Tibial nerve (tissue), 3 donors: ENCODE measurements at regions not wholly inside any gene's neighbourhood (a gene's known extent, or its start where the extent isn't known, plus 50 kb on each side); places are given as distances from the start of the nearest gene placed in this dataset.

ENCODE experiments used
- CTCF ChIP-seq, 5 experiments: fragments of 200-600 bp in 3 of 5; fragments of 450-650 bp in 2 of 5; sonication (generic) in 3 of 5; IDR thresholded peaks; one replicate each; pipeline ENCODE4 v1.5.1; 2016 to 2019; ENCODE audit warnings: antibody characterized with exemption in 5 of 5, mild to moderate bottlenecking in 3 of 5, moderate library complexity in 2 of 5
- POLR2A ChIP-seq, 2 donors: fragments of 450-650 bp; IDR thresholded peaks; one replicate each; pipeline ENCODE4 v1.6.1; 2017; ENCODE audit warnings: antibody characterized with exemption in 2 of 2, mild to moderate bottlenecking in 2 of 2, moderate library complexity in 2 of 2

- TF ChIP-seq POLR2A (IDR thresholded peaks at IDR 0.05) (no peak), CTCF (IDR thresholded peaks at IDR 0.05) (no peak)
Observed at GRCh38 chr2:217739741-217740140, 263.1 kb downstream of the TNS1 start.
